H9 (cell line): ENCODE measurements at regions not wholly inside any gene's neighbourhood (a gene's known extent, or its start where the extent isn't known, plus 50 kb on each side); places are given as distances from the start of the nearest gene placed in this dataset.

Experiments
- DNase-seq: peaks from one replicate; pipeline ENCODE4 v3.0.0-alpha.2; 2017
- H2AFZ ChIP-seq: one replicate; pipeline ENCODE4 v1.6.1; 2013; ENCODE audit warnings: mild to moderate bottlenecking, low read length, control low read depth, moderate library complexity
- H2AK5ac ChIP-seq: 2 replicates; pipeline ENCODE4 v1.6.1; 2013; ENCODE audit warnings: low read length, control low read depth, mixed read lengths; ENCODE audit not compliant: insufficient read length
- H2BK120ac ChIP-seq: one replicate; pipeline ENCODE4 v1.6.1; 2013; ENCODE audit warnings: low read depth, mild to moderate bottlenecking, low read length, control low read depth, inconsistent platforms; ENCODE audit not compliant: poor library complexity, severe bottlenecking
- H2BK12ac ChIP-seq: 2 replicates; pipeline ENCODE4 v1.6.1; 2013; ENCODE audit warnings: low read length, control low read depth, mixed read lengths, low read depth; ENCODE audit not compliant: insufficient read length
- H2BK15ac ChIP-seq: 2 replicates; pipeline ENCODE4 v1.6.1; 2013; ENCODE audit warnings: low read depth, low read length, control low read depth
- H2BK20ac ChIP-seq: one replicate; pipeline ENCODE4 v1.6.1; 2013; ENCODE audit warnings: low read depth, mild to moderate bottlenecking, low read length, control low read depth, inconsistent platforms; ENCODE audit not compliant: poor library complexity, severe bottlenecking
- H2BK5ac ChIP-seq: 2 replicates; pipeline ENCODE4 v1.6.1; 2013; ENCODE audit warnings: low read length, control low read depth, mixed read lengths; ENCODE audit not compliant: insufficient read length
- H3K14ac ChIP-seq: 2 replicates; pipeline ENCODE4 v1.6.1; 2013; ENCODE audit warnings: low read length, control low read depth; ENCODE audit not compliant: insufficient read depth
- H3K18ac ChIP-seq: 2 replicates; pipeline ENCODE4 v1.6.1; 2013; ENCODE audit warnings: low read depth, mild to moderate bottlenecking, mixed read lengths, low read length, control low read depth; ENCODE audit not compliant: insufficient read length
- H3K23ac ChIP-seq: 2 replicates; pipeline ENCODE4 v1.6.1; 2013; ENCODE audit warnings: low read length, control low read depth, mixed read lengths, low read depth; ENCODE audit not compliant: insufficient read length
- H3K23me2 ChIP-seq: 2 replicates; pipeline ENCODE4 v1.6.1; 2013; ENCODE audit warnings: low read depth, mild to moderate bottlenecking, mixed read lengths, low read length, control low read depth; ENCODE audit not compliant: insufficient read length, poor library complexity, severe bottlenecking
- H3K27ac ChIP-seq: 2 replicates; pipeline ENCODE4 v1.5.1; 2013; ENCODE audit warnings: low read length, control low read depth, mixed read lengths, low read depth; ENCODE audit not compliant: insufficient read length
- H3K27me3 ChIP-seq: 2 replicates; pipeline ENCODE4 v1.6.1; 2013; ENCODE audit warnings: low read length, control low read depth, inconsistent platforms; ENCODE audit not compliant: insufficient read depth
- H3K4ac ChIP-seq: 2 replicates; pipeline ENCODE4 v1.6.1; 2013; ENCODE audit warnings: low read depth, mild to moderate bottlenecking, control low read depth, inconsistent platforms, low read length, moderate library complexity
- H3K4me1 ChIP-seq: 2 replicates; pipeline ENCODE4 v1.6.1; 2013; ENCODE audit warnings: low read length, control low read depth, inconsistent platforms; ENCODE audit not compliant: insufficient read depth
- H3K4me2 ChIP-seq: 2 replicates; pipeline ENCODE4 v1.6.1; 2013; ENCODE audit warnings: low read length, control low read depth, mixed read lengths; ENCODE audit not compliant: insufficient read length, insufficient read depth
- H3K56ac ChIP-seq: 2 replicates; pipeline ENCODE4 v1.6.1; 2013; ENCODE audit warnings: low read depth, mild to moderate bottlenecking, mixed read lengths, low read length, control low read depth; ENCODE audit not compliant: insufficient read length
- H3K79me1 ChIP-seq: 2 replicates; pipeline ENCODE4 v1.6.1; 2013; ENCODE audit warnings: low read depth, mild to moderate bottlenecking, moderate library complexity, low read length, control low read depth, inconsistent platforms; ENCODE audit not compliant: insufficient read depth, poor library complexity, severe bottlenecking
- H3K79me2 ChIP-seq: 2 replicates; pipeline ENCODE4 v1.6.1; 2013; ENCODE audit warnings: low read length, control low read depth, inconsistent platforms; ENCODE audit not compliant: insufficient read depth
- H3K9ac ChIP-seq: 2 replicates; pipeline ENCODE4 v1.6.1; 2013; ENCODE audit warnings: low read length, control low read depth, mixed read lengths; ENCODE audit not compliant: insufficient read length; ENCODE audit errors: extremely low read depth
- H3K9me3 ChIP-seq: one replicate; pipeline ENCODE4 v1.6.1; 2013; ENCODE audit warnings: low read depth, low read length, inconsistent platforms; ENCODE audit not compliant: control insufficient read depth
- H3T11ph ChIP-seq: one replicate; pipeline ENCODE4 v1.6.1; 2013; ENCODE audit warnings: mild to moderate bottlenecking, low read length, control low read depth, inconsistent platforms
- H4K20me1 ChIP-seq: one replicate; pipeline ENCODE4 v1.6.1; 2013; ENCODE audit not compliant: control insufficient read depth, insufficient read length, insufficient read depth
- H4K5ac ChIP-seq: 2 replicates; pipeline ENCODE4 v1.6.1; 2013; ENCODE audit warnings: low read depth, mild to moderate bottlenecking, mixed read lengths, low read length, control low read depth; ENCODE audit not compliant: insufficient read length
- H4K8ac ChIP-seq: replicated peaks from 2 replicates; pipeline ENCODE4 v1.6.1; 2013; ENCODE audit warnings: low read length, control low read depth, mixed read lengths, low read depth; ENCODE audit not compliant: insufficient read length
- H4K91ac ChIP-seq: 2 replicates; pipeline ENCODE4 v1.6.1; 2013; ENCODE audit warnings: low read depth, mild to moderate bottlenecking, moderate library complexity, mixed read lengths, low read length, control low read depth; ENCODE audit not compliant: insufficient read length
- H3K27ac Mint-ChIP-seq, 3 experiments: 2 replicates in 2 of 3; 3 replicates in 1 of 3; pipeline ENCODE4 v1.8.0; 2020 to 2021; ENCODE audit warnings: mixed read lengths in 3 of 3, mild to moderate bottlenecking in 1 of 3, moderate library complexity in 1 of 3
- H3K27me3 Mint-ChIP-seq: 2 replicates; pipeline ENCODE4 v1.8.0; 2021; ENCODE audit warnings: low read depth, mild to moderate bottlenecking, moderate library complexity, mixed read lengths
- H3K36me3 Mint-ChIP-seq, 3 experiments: 2 replicates in 2 of 3; 3 replicates in 1 of 3; pipeline ENCODE4 v1.8.0; 2020 to 2021; ENCODE audit warnings: low read depth in 3 of 3, mixed read lengths in 3 of 3; ENCODE audit not compliant: insufficient read depth in 1 of 3
- H3K4me1 Mint-ChIP-seq, 2 experiments: 2 replicates each; pipeline ENCODE4 v1.8.0; 2020; ENCODE audit warnings: mixed read lengths in 2 of 2
- H3K4me3 Mint-ChIP-seq, 2 experiments: 2 replicates in 1 of 2; 3 replicates in 1 of 2; pipeline ENCODE4 v1.8.0; 2020 to 2021; ENCODE audit warnings: mild to moderate bottlenecking in 2 of 2, mixed read lengths in 2 of 2, moderate library complexity in 1 of 2
- H3K9me3 Mint-ChIP-seq, 2 experiments: 2 replicates in 1 of 2; 3 replicates in 1 of 2; pipeline ENCODE4 v1.8.0; 2020; ENCODE audit warnings: mild to moderate bottlenecking in 2 of 2, mixed read lengths in 2 of 2, moderate library complexity in 1 of 2
- WGBS: extraction: QIAGEN DNeasy Blood & Tissue Kit; methylation state at CpG from one replicate; pipeline ENCODE4 v1.1.7; 2013; ENCODE audit warnings: missing lambda C conversion rate, low lambda C conversion rate, mixed read lengths; ENCODE audit not compliant: insufficient read length; ENCODE audit errors: extremely low coverage; 5-methylcytosine and 5-hydroxymethylcytosine counted together
- TF ChIP-seq, protein P1 (sequence below): fragments of 200-600 bp; sonication (generic); conservative IDR thresholded peaks from 3 replicates; pipeline ENCODE4 v1.8.0; 2021; ENCODE audit warnings: antibody characterized with exemption, mild to moderate bottlenecking

DNA sequence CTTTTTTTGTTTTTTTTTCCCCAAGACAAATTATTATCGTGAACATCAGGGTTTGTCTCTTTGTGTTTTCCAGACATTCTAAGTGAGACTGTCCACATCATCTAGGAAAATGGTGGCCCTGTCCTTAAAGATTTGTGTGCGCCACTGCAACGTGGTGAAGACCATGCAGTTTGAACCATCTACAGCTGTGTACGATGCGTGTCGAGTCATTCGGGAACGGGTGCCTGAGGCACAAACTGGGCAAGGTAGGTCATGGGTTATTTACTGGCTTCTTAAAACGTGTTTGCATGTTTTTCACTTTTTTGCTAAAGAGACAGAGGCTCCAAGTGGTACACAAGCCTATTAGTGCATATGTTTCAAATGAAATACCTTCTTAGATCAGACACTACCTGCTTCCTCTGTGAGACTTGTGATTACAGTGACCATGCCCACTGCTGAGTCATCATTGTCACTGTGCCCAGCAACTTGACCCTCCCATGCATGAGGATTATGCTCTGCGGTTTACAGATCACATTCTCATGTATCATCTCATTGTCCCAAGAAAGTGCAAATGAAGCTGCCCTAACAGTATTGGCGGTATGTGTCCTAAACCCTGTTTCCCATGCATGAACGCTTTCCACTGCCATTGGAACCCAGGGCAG, 395.2 kb upstream of the TPM1 start:
- H3K4me2 ChIP-seq, result no peak overlapping the region

More for the DNA sequence above, 395.2 kb upstream of the TPM1 start:
- no peak overlapping the region for H3K9ac ChIP-seq
- no peak overlapping the region for H2BK120ac ChIP-seq
- H2AK5ac ChIP-seq, result no peak overlapping the region
- H2BK12ac ChIP-seq, result no peak overlapping the region
- H3K23me2 ChIP-seq, result no peaks in the 10 kb centered on the region
- peaks cover 4% of the 10 kb centered on the region; the same call in 1 of the 2 replicates for H3K4me1 ChIP-seq
- no peak overlapping the region for H3K27ac ChIP-seq
- no peak overlapping the region for H4K8ac ChIP-seq
- H3K36me3 Mint-ChIP-seq, result peaks cover 0 to 4% (median 0%) of the 10 kb centered on the region in 3 experiments; a peak in 2 of 7 replicates
- DNase-seq, result no peak
- H3K27me3 Mint-ChIP-seq, result no peaks in the 10 kb centered on the region
- no peaks in the 10 kb centered on the region for H3K79me1 ChIP-seq
- H2BK5ac ChIP-seq, result no peak overlapping the region
- no peak overlapping the region for H3K56ac ChIP-seq
- H2BK20ac ChIP-seq, result no peak overlapping the region
- H4K20me1 ChIP-seq, result no peaks in the 10 kb centered on the region
- H3K27ac Mint-ChIP-seq, result peak overlapping the region in 1 of 3 experiments; percentile 55; a peak in 2 of 7 replicates
- H3T11ph ChIP-seq, result no peak overlapping the region
- no CpG with 5 or more reads among the region's 12 CpGs for WGBS
- H3K4ac ChIP-seq, result no peak overlapping the region
- no peaks in the 10 kb centered on the region for H3K9me3 Mint-ChIP-seq
- no peak overlapping the region for H3K4me3 Mint-ChIP-seq
- H3K79me2 ChIP-seq, result no peaks in the 10 kb centered on the region
- H3K23ac ChIP-seq, result no peak overlapping the region
- no peaks in the 10 kb centered on the region for H3K27me3 ChIP-seq
- H4K91ac ChIP-seq, result no peak overlapping the region
- no peak overlapping the region for H4K5ac ChIP-seq
- H2BK15ac ChIP-seq, result no peak overlapping the region
- H3K4me1 Mint-ChIP-seq, result peaks cover 22 to 24% of the 10 kb centered on the region in 2 experiments
- H3K14ac ChIP-seq, result no peak overlapping the region
- no peaks in the 10 kb centered on the region for H3K9me3 ChIP-seq
- TF ChIP-seq, protein P1, sequence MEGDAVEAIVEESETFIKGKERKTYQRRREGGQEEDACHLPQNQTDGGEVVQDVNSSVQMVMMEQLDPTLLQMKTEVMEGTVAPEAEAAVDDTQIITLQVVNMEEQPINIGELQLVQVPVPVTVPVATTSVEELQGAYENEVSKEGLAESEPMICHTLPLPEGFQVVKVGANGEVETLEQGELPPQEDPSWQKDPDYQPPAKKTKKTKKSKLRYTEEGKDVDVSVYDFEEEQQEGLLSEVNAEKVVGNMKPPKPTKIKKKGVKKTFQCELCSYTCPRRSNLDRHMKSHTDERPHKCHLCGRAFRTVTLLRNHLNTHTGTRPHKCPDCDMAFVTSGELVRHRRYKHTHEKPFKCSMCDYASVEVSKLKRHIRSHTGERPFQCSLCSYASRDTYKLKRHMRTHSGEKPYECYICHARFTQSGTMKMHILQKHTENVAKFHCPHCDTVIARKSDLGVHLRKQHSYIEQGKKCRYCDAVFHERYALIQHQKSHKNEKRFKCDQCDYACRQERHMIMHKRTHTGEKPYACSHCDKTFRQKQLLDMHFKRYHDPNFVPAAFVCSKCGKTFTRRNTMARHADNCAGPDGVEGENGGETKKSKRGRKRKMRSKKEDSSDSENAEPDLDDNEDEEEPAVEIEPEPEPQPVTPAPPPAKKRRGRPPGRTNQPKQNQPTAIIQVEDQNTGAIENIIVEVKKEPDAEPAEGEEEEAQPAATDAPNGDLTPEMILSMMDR, result no peak
- no peak overlapping the region for H2AFZ ChIP-seq
- no peak overlapping the region for H3K18ac ChIP-seq
